HepG2 (cell line): ENCODE measurements at regions not wholly inside any gene's neighbourhood (a gene's known extent, or its start where the extent isn't known, plus 50 kb on each side); places are given as distances from the start of the nearest gene placed in this dataset.

Experiments
- ATAC-seq: fragments of 200-7000 bp; cut with Tn5 transposase; 3 replicates; pipeline ENCODE4 v1.9.1; 2020; ENCODE audit warnings: mild to moderate bottlenecking, moderate library complexity
- BruUV-seq: library from RNA; stranded (reverse); fragments of 400-500 nt; replicated peaks from 2 replicates; lab custom pipeline; 2021; lab: Mats Ljungman, UMichigan
- CTCF ChIA-PET: fragments of 300-600 bp; formaldehyde crosslinking; extraction: SDS; loops from one replicate; lab custom pipeline; 2021; ENCODE audit warnings: low total read pairs, inconsistent platforms, low intra/inter-chr PET ratio; lab: Yijun Ruan, JAX
- POLR2A ChIA-PET: fragments of 350-600 bp; sonication (Branson Sonifier 250); formaldehyde crosslinking; loops from one replicate; lab custom pipeline; 2020; ENCODE audit warnings: antibody characterized with exemption, inconsistent platforms; lab: Yijun Ruan, JAX
- DNase-seq: peaks from one replicate; pipeline ENCODE4 v3.0.0-alpha.2; 2015; ENCODE audit warnings: low spot score
- FAIRE-seq: peaks from 3 replicates; lab custom pipeline; 2011; peaks lifted over from hg19 to GRCh38; lab: Jason Lieb, UNC
- H2AFZ ChIP-seq: one replicate; pipeline ENCODE4 v1.6.1; 2011; ENCODE audit warnings: low read length, inconsistent platforms
- H3K27ac ChIP-seq: fragments of 300-600 bp; 3 replicates; pipeline ENCODE4 v1.8.0; 2011; ENCODE audit warnings: mixed run types, mild to moderate bottlenecking, mixed read lengths, low read length, inconsistent platforms; ENCODE audit not compliant: insufficient read depth; ENCODE audit errors: extremely low read length
- H3K27me3 ChIP-seq, 2 experiments: fragments of 200-600 bp in 1 of 2; 2 replicates in 1 of 2; 3 replicates in 1 of 2; pipeline versions ENCODE4 v1.6.0 to v1.8.0; 2011; ENCODE audit warnings: low read length in 2 of 2, mild to moderate bottlenecking in 2 of 2, moderate library complexity in 2 of 2, inconsistent platforms in 1 of 2; ENCODE audit not compliant: insufficient read depth in 2 of 2, control insufficient read depth in 1 of 2
- H3K36me3 ChIP-seq, 2 experiments: fragments of 200-600 bp in 1 of 2; replicated peaks in 1 of 2; 2 replicates in 1 of 2; 3 replicates in 1 of 2; pipeline versions ENCODE4 v1.5.1 to v1.8.0; 2011; ENCODE audit warnings: low read length in 2 of 2, inconsistent platforms in 1 of 2; ENCODE audit not compliant: insufficient read depth in 2 of 2, control insufficient read depth in 1 of 2
- H3K4me1 ChIP-seq: 2 replicates; pipeline ENCODE4 v1.5.1; 2012; ENCODE audit warnings: low read length, inconsistent platforms; ENCODE audit not compliant: insufficient read depth
- H3K4me2 ChIP-seq: 2 replicates; pipeline ENCODE4 v1.6.0; 2011; ENCODE audit warnings: low read depth, low read length, inconsistent platforms
- H3K4me3 ChIP-seq, 3 experiments: fragments of 200-600 bp in 1 of 3; sonication (generic), shearing (Covaris generic) in 1 of 3; replicated peaks in 1 of 3; 2 replicates each; pipeline ENCODE4 v1.5.1; 2011 to 2016; ENCODE audit warnings: low read length in 3 of 3, inconsistent platforms in 2 of 3, low read depth in 2 of 3, mild to moderate bottlenecking in 2 of 3, control low read depth in 1 of 3, mixed read lengths in 1 of 3; ENCODE audit not compliant: insufficient read depth in 1 of 3
- H3K79me2 ChIP-seq: one replicate; pipeline ENCODE4 v1.6.1; 2011; ENCODE audit warnings: low read length, inconsistent platforms; ENCODE audit not compliant: insufficient read depth
- H3K9ac ChIP-seq: 2 replicates; pipeline ENCODE4 v1.6.0; 2011; ENCODE audit warnings: mild to moderate bottlenecking, low read depth, low read length, inconsistent platforms; ENCODE audit not compliant: insufficient read depth
- H3K9me3 ChIP-seq: 2 replicates; pipeline ENCODE4 v1.5.1; 2012; ENCODE audit warnings: mild to moderate bottlenecking, low read length
- H4K20me1 ChIP-seq: 2 replicates; pipeline ENCODE4 v1.6.0; 2011; ENCODE audit warnings: inconsistent platforms, mild to moderate bottlenecking, low read length, moderate library complexity; ENCODE audit not compliant: insufficient read depth
- CC2D1A ChIP-seq: sonication (generic); formaldehyde crosslinking; IDR thresholded peaks from 2 replicates; pipeline ENCODE4 v1.8.1; 2023; ENCODE audit warnings: mild to moderate bottlenecking, missing genetic modification reagents
- ERF ChIP-seq: IDR thresholded peaks from 2 replicates; pipeline ENCODE4 v1.6.1; 2018; ENCODE audit warnings: missing biosample characterization, missing genetic modification reagents
- HNRNPK ChIP-seq: fragments of 200-400 bp; formaldehyde crosslinking; IDR thresholded peaks from 2 replicates; pipeline ENCODE4 v1.6.1; 2018; ENCODE audit warnings: low read length, low read depth, moderate library complexity, mild to moderate bottlenecking; ENCODE audit not compliant: poor library complexity, severe bottlenecking
- HOXA5 ChIP-seq: sonication (generic); formaldehyde crosslinking; IDR thresholded peaks from 2 replicates; pipeline ENCODE4 v1.4.0; 2020; ENCODE audit warnings: missing genetic modification reagents
- LBX2 ChIP-seq: sonication (generic); formaldehyde crosslinking; IDR thresholded peaks from 2 replicates; pipeline ENCODE4 v1.5.0; 2020; ENCODE audit warnings: missing genetic modification reagents, mild to moderate bottlenecking, borderline replicate concordance
- PRDM4 ChIP-seq: sonication (generic); formaldehyde crosslinking; IDR thresholded peaks from 2 replicates; pipeline ENCODE4 v1.9.0; 2021; ENCODE audit warnings: missing genetic modification reagents, borderline replicate concordance
- SRSF4 ChIP-seq: fragments of 200-400 bp; formaldehyde crosslinking; IDR thresholded peaks from one replicate; pipeline ENCODE4 v1.6.1; 2018; ENCODE audit warnings: mild to moderate bottlenecking, low read depth, low read length, moderate library complexity; ENCODE audit not compliant: poor library complexity, severe bottlenecking
- ZFP82 ChIP-seq: sonication (generic); formaldehyde crosslinking; IDR thresholded peaks from 2 replicates; pipeline ENCODE4 v1.5.1; 2020; ENCODE audit warnings: mild to moderate bottlenecking, missing genetic modification reagents, borderline replicate concordance
- ZNF143 ChIP-seq: sonication (generic); formaldehyde crosslinking; IDR thresholded peaks from 2 replicates; pipeline ENCODE4 v1.4.0; 2020; ENCODE audit warnings: missing genetic modification reagents
- ZNF281 ChIP-seq: sonication (generic); formaldehyde crosslinking; IDR thresholded peaks from 2 replicates; pipeline ENCODE4 v1.4.0; 2020; ENCODE audit warnings: missing genetic modification reagents, borderline replicate concordance
- ZNF605 ChIP-seq: sonication (generic); formaldehyde crosslinking; IDR thresholded peaks from 2 replicates; pipeline ENCODE4 v1.8.0; 2022; ENCODE audit warnings: mild to moderate bottlenecking, missing genetic modification reagents
- ZNF713 ChIP-seq: sonication (generic); formaldehyde crosslinking; IDR thresholded peaks from 2 replicates; pipeline ENCODE4 v1.4.0; 2020; ENCODE audit warnings: mild to moderate bottlenecking, missing genetic modification reagents
- ZNF749 ChIP-seq: sonication (generic); formaldehyde crosslinking; IDR thresholded peaks from 2 replicates; pipeline ENCODE4 v1.8.0; 2022; ENCODE audit warnings: mild to moderate bottlenecking, missing genetic modification reagents, moderate library complexity, borderline replicate concordance
- WGBS: methylation state at CpG from one replicate; pipeline ENCODE4 v1.1.6; 2017; ENCODE audit warnings: low lambda C conversion rate; 5-methylcytosine and 5-hydroxymethylcytosine counted together
- in situ Hi-C: cut with HindIII; loops from 2 replicates; pipeline ENCODE4 v1.10.0; 2017; ENCODE audit warnings: low pct_unique_long_range_greater_than_20kb; ENCODE audit not compliant: extremely low pct_ligation_motif_present
- intact Hi-C: fragments of 100-400 bp; cut with micrococcal nuclease; formaldehyde crosslinking; loops from one replicate; pipeline ENCODE4 v1.10.0; 2022; ENCODE audit not compliant: unreplicated experiment

- Histone ChIP-seq H3K79me2 (no peaks in the 10 kb centered on the region), H3K9ac (no peak overlapping the region), H2AFZ (no peak overlapping the region), H3K4me3 (no peak overlapping the region), H3K36me3 (no peaks in the 10 kb centered on the region), H3K9me3 (no peaks in the 10 kb centered on the region), H3K27me3 (no peaks in the 10 kb centered on the region), H4K20me1 (no peaks in the 10 kb centered on the region), H3K4me1 (peaks cover 8% of the 10 kb centered on the region; the same call in 1 of the 2 replicates), H3K27ac (no peak overlapping the region), H3K4me2 (no peak overlapping the region)
- CTCF ChIA-PET = no interaction called here
- FAIRE-seq = no peak
- intact Hi-C loops (no loop called here), in situ Hi-C loops (no loop called here)
- ATAC-seq = no peak
- WGBS = 82% methylated on average over 5 of the region's 5 CpGs
- BruUV-seq = no TSS peak
- POLR2A ChIA-PET = no interaction called here
- no peak for DNase-seq
- TF ChIP-seq PRDM4 (CRISPR knock-in tag) (no peak), ZNF143 (no peak), ERF (CRISPR knock-in tag) (no peak), HNRNPK (no peak), CC2D1A (no peak), ZNF281 (CRISPR knock-in tag) (no peak), ZNF713 (no peak), SRSF4 (no peak), HOXA5 (CRISPR knock-in tag) (no peak), ZNF605 (CRISPR knock-in tag) (no peak), ZFP82 (no peak), ZNF749 (no peak), LBX2 (CRISPR knock-in tag) (no peak)
Observed at GRCh38 chr6:143583542-143584327, 72.2 kb upstream of the FUCA2 start.
